ENCODE measurements at regions not wholly inside any gene's neighbourhood (a gene's known extent, or its start where the extent isn't known, plus 50 kb on each side); places are given as distances from the start of the nearest gene placed in this dataset.
"Not testable (repeated sequence)": the region's sequence is repeated elsewhere in the genome, so short reads cannot be mapped to it uniquely, and the experiment has no call there.

GRCh38 chr20:47993035-47993755 is 207.9 kb upstream of the SULF2 start:
- WGBS (ENCODE audit: insufficient coverage, insufficient read length): no CpG with 5 or more reads among the region's 9 CpGs
- Histone ChIP-seq H3K27me3 (ENCODE audit: control insufficient read depth, insufficient read depth, low read length) (no peaks in the 10 kb centered on the region), H3K4me1 (ENCODE audit: control insufficient read depth, insufficient read depth, low read length) (no peaks in the 10 kb centered on the region), H3K36me3 (ENCODE audit: control insufficient read depth, insufficient read depth, low read length) (no peaks in the 10 kb centered on the region), H3K9me3 (ENCODE audit: control insufficient read depth, insufficient read depth, low read length) (peaks cover 3% of the 10 kb centered on the region; the same call in 1 of the 2 replicates), H3K4me3 (ENCODE audit: low read length) (no peak overlapping the region), H3K27ac (ENCODE audit: low read length) (no peak overlapping the region)
- DNase-seq (ENCODE audit: low read depth, low spot score): no peak

- WGBS (ENCODE audit: insufficient coverage, insufficient read length): no CpG with 5 or more reads among the region's 9 CpGs
- no peaks in the 10 kb centered on the region for H3K4me1 ChIP-seq (ENCODE audit: control insufficient read depth, insufficient read depth, low read length)
- H3K9me3 ChIP-seq (ENCODE audit: control insufficient read depth, insufficient read depth, low read length): peaks cover 3% of the 10 kb centered on the region; the same call in 1 of the 2 replicates
- H3K27ac ChIP-seq (ENCODE audit: low read length): no peak overlapping the region
- H3K27me3 ChIP-seq (ENCODE audit: control insufficient read depth, insufficient read depth, low read length): no peaks in the 10 kb centered on the region
- no peak overlapping the region for H3K4me3 ChIP-seq (ENCODE audit: low read length)
- no peak for DNase-seq (ENCODE audit: low read depth, low spot score)
- H3K36me3 ChIP-seq (ENCODE audit: control insufficient read depth, insufficient read depth, low read length): no peaks in the 10 kb centered on the region
Observed at GRCh38 chr20:47991875-47992488, 206.7 kb upstream of the SULF2 start.

- Histone ChIP-seq H3K9me3 (ENCODE audit: control insufficient read depth, insufficient read depth, low read length) (peaks cover 3% of the 10 kb centered on the region; the same call in 1 of the 2 replicates), H3K4me1 (ENCODE audit: control insufficient read depth, insufficient read depth, low read length) (no peaks in the 10 kb centered on the region), H3K27me3 (ENCODE audit: control insufficient read depth, insufficient read depth, low read length) (no peaks in the 10 kb centered on the region), H3K27ac (ENCODE audit: low read length) (no peak overlapping the region), H3K36me3 (ENCODE audit: control insufficient read depth, insufficient read depth, low read length) (no peaks in the 10 kb centered on the region), H3K4me3 (ENCODE audit: low read length) (no peak overlapping the region)
- no peak for DNase-seq (ENCODE audit: low read depth, low spot score)
- no CpG with 5 or more reads among the region's 8 CpGs for WGBS (ENCODE audit: insufficient coverage, insufficient read length)
Observed at GRCh38 chr20:47990507-47991150, 205.3 kb upstream of the SULF2 start.

- no peak for DNase-seq (ENCODE audit: low read depth, low spot score)
- Histone ChIP-seq H3K4me3 (ENCODE audit: low read length) (no peak overlapping the region), H3K9me3 (ENCODE audit: control insufficient read depth, insufficient read depth, low read length) (peaks cover 3% of the 10 kb centered on the region; the same call in 1 of the 2 replicates), H3K27me3 (ENCODE audit: control insufficient read depth, insufficient read depth, low read length) (no peaks in the 10 kb centered on the region), H3K36me3 (ENCODE audit: control insufficient read depth, insufficient read depth, low read length) (no peaks in the 10 kb centered on the region), H3K27ac (ENCODE audit: low read length) (no peak overlapping the region), H3K4me1 (ENCODE audit: control insufficient read depth, insufficient read depth, low read length) (no peaks in the 10 kb centered on the region)
- WGBS (ENCODE audit: insufficient coverage, insufficient read length): no CpG with 5 or more reads among the region's 4 CpGs
Observed at GRCh38 chr20:47989957-47990356, 204.7 kb upstream of the SULF2 start.

GRCh38 chr20:47988676-47989075 is 203.4 kb upstream of the SULF2 start:
- no CpG with 5 or more reads among the region's 4 CpGs for WGBS (ENCODE audit: insufficient coverage, insufficient read length)
- Histone ChIP-seq H3K27me3 (ENCODE audit: control insufficient read depth, insufficient read depth, low read length) (no peaks in the 10 kb centered on the region), H3K36me3 (ENCODE audit: control insufficient read depth, insufficient read depth, low read length) (no peaks in the 10 kb centered on the region), H3K4me3 (ENCODE audit: low read length) (no peak overlapping the region), H3K4me1 (ENCODE audit: control insufficient read depth, insufficient read depth, low read length) (no peaks in the 10 kb centered on the region), H3K27ac (ENCODE audit: low read length) (no peak overlapping the region), H3K9me3 (ENCODE audit: control insufficient read depth, insufficient read depth, low read length) (peaks cover 3% of the 10 kb centered on the region; the same call in 1 of the 2 replicates)
- no peak for DNase-seq (ENCODE audit: low read depth, low spot score)

- no CpG with 5 or more reads among the region's 7 CpGs for WGBS (ENCODE audit: insufficient coverage, insufficient read length)
- no peaks in the 10 kb centered on the region for H3K4me1 ChIP-seq (ENCODE audit: control insufficient read depth, insufficient read depth, low read length)
- no peaks in the 10 kb centered on the region for H3K9me3 ChIP-seq (ENCODE audit: control insufficient read depth, insufficient read depth, low read length)
- no peaks in the 10 kb centered on the region for H3K27me3 ChIP-seq (ENCODE audit: control insufficient read depth, insufficient read depth, low read length)
- no peaks in the 10 kb centered on the region for H3K36me3 ChIP-seq (ENCODE audit: control insufficient read depth, insufficient read depth, low read length)
- no peak overlapping the region for H3K27ac ChIP-seq (ENCODE audit: low read length)
- H3K4me3 ChIP-seq (ENCODE audit: low read length): no peak overlapping the region
- DNase-seq (ENCODE audit: low read depth, low spot score): no peak
Observed at GRCh38 chr20:47985092-47985850, 200.0 kb upstream of the SULF2 start.

- H3K27ac ChIP-seq (ENCODE audit: low read length): no peak overlapping the region
Observed at GRCh38 chr20:47984437-47984836, 199.2 kb upstream of the SULF2 start.

GRCh38 chr20:47983642-47984041 is 198.4 kb upstream of the SULF2 start:
- H3K9me3 ChIP-seq (ENCODE audit: control insufficient read depth, insufficient read depth, low read length): not testable (repeated sequence)
- WGBS (ENCODE audit: insufficient coverage, insufficient read length): no CpG with 5 or more reads among the region's 8 CpGs

More at GRCh38 chr20:47984437-47984836, 199.2 kb upstream of the SULF2 start:
- Histone ChIP-seq H3K36me3 (ENCODE audit: control insufficient read depth, insufficient read depth, low read length) (no peaks in the 10 kb centered on the region), H3K4me1 (ENCODE audit: control insufficient read depth, insufficient read depth, low read length) (no peaks in the 10 kb centered on the region), H3K27me3 (ENCODE audit: control insufficient read depth, insufficient read depth, low read length) (no peaks in the 10 kb centered on the region), H3K9me3 (ENCODE audit: control insufficient read depth, insufficient read depth, low read length) (no peaks in the 10 kb centered on the region), H3K4me3 (ENCODE audit: low read length) (no peak overlapping the region)
- no CpG with 5 or more reads among the region's 6 CpGs for WGBS (ENCODE audit: insufficient coverage, insufficient read length)
- DNase-seq (ENCODE audit: low read depth, low spot score): no peak

GRCh38 chr20:47982574-47983360 is 197.5 kb upstream of the SULF2 start:
- Histone ChIP-seq H3K4me3 (ENCODE audit: low read length) (no peak overlapping the region), H3K4me1 (ENCODE audit: control insufficient read depth, insufficient read depth, low read length) (no peaks in the 10 kb centered on the region), H3K36me3 (ENCODE audit: control insufficient read depth, insufficient read depth, low read length) (no peaks in the 10 kb centered on the region), H3K9me3 (ENCODE audit: control insufficient read depth, insufficient read depth, low read length) (no peaks in the 10 kb centered on the region), H3K27ac (ENCODE audit: low read length) (no peak overlapping the region), H3K27me3 (ENCODE audit: control insufficient read depth, insufficient read depth, low read length) (no peaks in the 10 kb centered on the region)
- no peak for DNase-seq (ENCODE audit: low read depth, low spot score)
- WGBS (ENCODE audit: insufficient coverage, insufficient read length): no CpG with 5 or more reads among the region's 18 CpGs

More at GRCh38 chr20:47983642-47984041, 198.4 kb upstream of the SULF2 start:
- not testable (repeated sequence) for H3K4me1 ChIP-seq (ENCODE audit: control insufficient read depth, insufficient read depth, low read length); H3K27me3 ChIP-seq (ENCODE audit: control insufficient read depth, insufficient read depth, low read length); H3K4me3 ChIP-seq (ENCODE audit: low read length); DNase-seq (ENCODE audit: low read depth, low spot score); H3K36me3 ChIP-seq (ENCODE audit: control insufficient read depth, insufficient read depth, low read length); H3K27ac ChIP-seq (ENCODE audit: low read length)
